Endothelial cell of umbilical vein (primary cell): ENCODE measurements at regions not wholly inside any gene's neighbourhood (a gene's known extent, or its start where the extent isn't known, plus 50 kb on each side); places are given as distances from the start of the nearest gene placed in this dataset.

Experiments used
- BruUV-seq: library from RNA; stranded (reverse); fragments of 400-500 nt; replicated peaks from 2 replicates; lab custom pipeline; 2021; lab: Mats Ljungman, UMichigan
- CTCF ChIA-PET: fragments of 300-600, 350-600 bp; sonication (Branson Sonifier 250); formaldehyde crosslinking; loops from one replicate; lab custom pipeline; 2021; ENCODE audit warnings: antibody characterized with exemption, inconsistent platforms; lab: Charles Lee
- POLR2A ChIA-PET: fragments of 300-600, 350-600 bp; sonication (Branson Sonifier 250); formaldehyde crosslinking; loops from one replicate; lab custom pipeline; 2021; ENCODE audit warnings: antibody characterized with exemption, inconsistent platforms; lab: Charles Lee
- DNase-seq: peaks from one replicate; pipeline ENCODE4 v3.0.0-alpha.2; 2011; ENCODE audit warnings: low read depth, low spot score
- FAIRE-seq: peaks from 2 replicates; lab custom pipeline; 2011; peaks lifted over from hg19 to GRCh38; lab: Jason Lieb, UNC
- H2AFZ ChIP-seq: 2 replicates; pipeline ENCODE4 v1.6.0; 2012; ENCODE audit warnings: low read depth, low read length, control low read depth, inconsistent platforms
- H3K27ac ChIP-seq: 2 replicates; pipeline ENCODE4 v1.5.1; 2011; ENCODE audit warnings: low read depth, mild to moderate bottlenecking, control low read depth, low read length, moderate library complexity; ENCODE audit not compliant: insufficient read depth
- H3K27me3 ChIP-seq, 2 experiments: 2 replicates each; pipeline versions ENCODE4 v1.6.0 to v1.6.1; 2011; ENCODE audit warnings: low read length in 2 of 2, mixed read lengths in 1 of 2; ENCODE audit not compliant: control insufficient read depth in 2 of 2, insufficient read depth in 2 of 2
- H3K36me3 ChIP-seq, 2 experiments: 2 replicates in 1 of 2; 3 replicates in 1 of 2; pipeline ENCODE4 v1.5.1; 2011; ENCODE audit warnings: low read length in 2 of 2, mild to moderate bottlenecking in 1 of 2, moderate library complexity in 1 of 2; ENCODE audit not compliant: control insufficient read depth in 2 of 2, insufficient read depth in 2 of 2; ENCODE audit errors: extremely low read depth in 1 of 2
- H3K4me1 ChIP-seq: 3 replicates; pipeline ENCODE4 v1.5.1; 2011; ENCODE audit warnings: mild to moderate bottlenecking, low read length; ENCODE audit not compliant: control insufficient read depth, insufficient read depth; ENCODE audit errors: extremely low read depth
- H3K4me2 ChIP-seq: 2 replicates; pipeline ENCODE4 v1.6.1; 2011; ENCODE audit warnings: low read length, control low read depth, mixed read lengths; ENCODE audit not compliant: insufficient read depth
- H3K4me3 ChIP-seq, 3 experiments: fragments of 200-600 bp in 1 of 3; sonication (generic), shearing (Covaris generic) in 1 of 3; replicated peaks in 1 of 3; 2 replicates each; pipeline ENCODE4 v1.5.1; 2011 to 2016; ENCODE audit warnings: control low read depth in 3 of 3, low read length in 3 of 3, mild to moderate bottlenecking in 2 of 3, inconsistent platforms in 1 of 3, low read depth in 1 of 3, moderate library complexity in 1 of 3; ENCODE audit not compliant: insufficient read depth in 1 of 3
- H3K79me2 ChIP-seq: 2 replicates; pipeline ENCODE4 v1.6.0; 2012; ENCODE audit warnings: low read length, inconsistent platforms; ENCODE audit not compliant: control insufficient read depth, insufficient read depth
- H3K9ac ChIP-seq: replicated peaks from 2 replicates; pipeline ENCODE3; 2011; ENCODE audit warnings: low read length, control low read depth; ENCODE audit not compliant: insufficient read depth; ENCODE audit errors: extremely low read depth
- H3K9me1 ChIP-seq: replicated peaks from 3 replicates; pipeline ENCODE4 v1.6.0; 2011; ENCODE audit warnings: mild to moderate bottlenecking, low read length; ENCODE audit not compliant: control insufficient read depth, insufficient read depth; ENCODE audit errors: extremely low read depth
- H3K9me3 ChIP-seq: replicated peaks from 2 replicates; pipeline ENCODE4 v1.5.1; 2012; ENCODE audit warnings: low read length, inconsistent platforms; ENCODE audit not compliant: control insufficient read depth, insufficient read depth
- H4K20me1 ChIP-seq: replicated peaks from 2 replicates; pipeline ENCODE3; 2011; ENCODE audit warnings: mild to moderate bottlenecking, low read length; ENCODE audit not compliant: control insufficient read depth, insufficient read depth; ENCODE audit errors: extremely low read depth
- CTCF ChIP-seq, 2 donors: IDR thresholded peaks; 1 replicate in 1 of 2; 2 replicates in 1 of 2; pipeline ENCODE4 v1.5.1; 2011; ENCODE audit warnings: low read length in 2 of 2, mild to moderate bottlenecking in 2 of 2, moderate library complexity in 2 of 2, control low read depth in 1 of 2, inconsistent platforms in 1 of 2, low read depth in 1 of 2; ENCODE audit not compliant: insufficient read depth in 1 of 2; ENCODE audit errors: extremely low read depth in 1 of 2
- EZH2 ChIP-seq: IDR thresholded peaks from 2 replicates; pipeline ENCODE4 v1.6.1; 2012; ENCODE audit warnings: borderline replicate concordance, low read depth, mild to moderate bottlenecking, moderate library complexity, low read length, inconsistent platforms; ENCODE audit not compliant: severe bottlenecking
- FOS ChIP-seq: IDR thresholded peaks from 2 replicates; pipeline ENCODE4 v1.6.1; 2011; ENCODE audit warnings: mild to moderate bottlenecking, low read length, moderate library complexity, borderline replicate concordance; ENCODE audit not compliant: insufficient read depth
- GATA2 ChIP-seq: IDR thresholded peaks from 2 replicates; pipeline ENCODE4 v1.7.0; 2011; ENCODE audit warnings: low read depth, mild to moderate bottlenecking, moderate library complexity, mixed read lengths, low read length; ENCODE audit not compliant: insufficient read length, insufficient read depth
- JUN ChIP-seq: IDR thresholded peaks from 2 replicates; pipeline ENCODE4 v1.6.1; 2011; ENCODE audit warnings: borderline replicate concordance, low read depth; ENCODE audit not compliant: insufficient read length, insufficient read depth
- MAX ChIP-seq: IDR thresholded peaks from 2 replicates; pipeline ENCODE4 v1.6.1; 2011; ENCODE audit not compliant: insufficient read depth, insufficient read length
- MYC ChIP-seq: IDR thresholded peaks from one replicate; pipeline ENCODE4 v1.6.1; 2011; ENCODE audit warnings: mild to moderate bottlenecking, low read depth, low read length
- POLR2A ChIP-seq: IDR thresholded peaks from 2 replicates; pipeline ENCODE4 v1.6.1; 2012; ENCODE audit warnings: low read depth, mild to moderate bottlenecking, control low read depth, low read length
- POLR2AphosphoS5 ChIP-seq: IDR thresholded peaks from 2 replicates; pipeline ENCODE4 v1.6.1; 2012; ENCODE audit warnings: low read depth, mild to moderate bottlenecking, control low read depth, low read length, moderate library complexity; ENCODE audit not compliant: insufficient read depth
- dilution Hi-C: fragments of 300-500 bp; cut with MboI; formaldehyde crosslinking; loops from one replicate; pipeline ENCODE4 v1.15.0; 2019; ENCODE audit warnings: low sequenced_read_pairs; ENCODE audit not compliant: extremely low pct_ligation_motif_present
- intact Hi-C: fragments of 100-400 bp; cut with micrococcal nuclease; formaldehyde crosslinking; loops from one replicate; pipeline ENCODE4 v1.10.0; 2022

GRCh38 chr16:58832386-58832895, 98.3 kb upstream of the GOT2 start:
- no peak overlapping the region for H3K4me3 ChIP-seq
- FAIRE-seq = no peak
- H3K4me1 ChIP-seq = no peaks in the 10 kb centered on the region
- no peaks in the 10 kb centered on the region for H4K20me1 ChIP-seq
- TF ChIP-seq GATA2 (no peak), POLR2A (no peak), JUN (no peak), POLR2AphosphoS5 (no peak), MYC (no peak), CTCF (IDR thresholded peaks at IDR 0.05; ENCODE audit: extremely low read depth in 1 of 2, insufficient read depth in 1 of 2, low read depth in 1 of 2, low read length in 2 of 2) (no peak), MAX (no peak), FOS (no peak), EZH2 (no peak)
- CTCF ChIA-PET = interaction anchor here (1.0 to 2.3 kb wide), 2 partner anchors 11 to 18 kb away, joined by 3 to 7 read pairs; no protein-coding TSS in a partner anchor
- H3K27me3 ChIP-seq = no peaks in the 10 kb centered on the region
- no peak overlapping the region for H3K9ac ChIP-seq
- H3K36me3 ChIP-seq = no peaks in the 10 kb centered on the region
- H3K9me1 ChIP-seq = no peaks in the 10 kb centered on the region
- no peaks in the 10 kb centered on the region for H3K9me3 ChIP-seq
- H3K27ac ChIP-seq = no peak overlapping the region
- POLR2A ChIA-PET = no interaction called here
- H3K79me2 ChIP-seq = no peaks in the 10 kb centered on the region
- H2AFZ ChIP-seq = no peak overlapping the region
- no peak for DNase-seq
- dilution Hi-C loops (no loop called here), intact Hi-C loops (no loop called here)
- no peak overlapping the region for H3K4me2 ChIP-seq
- no TSS peak for BruUV-seq
